ENCODE measurements at regions not wholly inside any gene's neighbourhood (a gene's known extent, or its start where the extent isn't known, plus 50 kb on each side); places are given as distances from the start of the nearest gene placed in this dataset.

DNA sequence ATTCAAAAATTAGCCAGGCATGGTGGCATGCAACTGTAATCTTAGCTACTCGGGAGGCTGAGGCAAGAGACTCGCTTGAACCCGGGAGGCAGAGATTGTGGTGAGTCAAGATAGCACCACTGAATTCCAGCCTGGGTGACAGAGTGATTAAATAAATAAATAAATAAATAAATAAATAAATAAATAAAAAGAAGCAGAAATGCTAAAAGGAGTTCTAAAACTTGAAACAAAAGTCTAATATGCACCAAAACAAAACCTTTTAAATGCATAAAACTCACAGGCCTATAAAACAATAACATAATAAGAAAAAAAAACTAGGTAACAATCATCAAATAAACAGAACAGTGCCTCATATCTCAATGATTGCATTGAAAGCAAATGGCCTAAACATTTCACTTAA, 1458.9 kb downstream of the AMY1C start:
- TF ChIP-seq, protein P1, sequence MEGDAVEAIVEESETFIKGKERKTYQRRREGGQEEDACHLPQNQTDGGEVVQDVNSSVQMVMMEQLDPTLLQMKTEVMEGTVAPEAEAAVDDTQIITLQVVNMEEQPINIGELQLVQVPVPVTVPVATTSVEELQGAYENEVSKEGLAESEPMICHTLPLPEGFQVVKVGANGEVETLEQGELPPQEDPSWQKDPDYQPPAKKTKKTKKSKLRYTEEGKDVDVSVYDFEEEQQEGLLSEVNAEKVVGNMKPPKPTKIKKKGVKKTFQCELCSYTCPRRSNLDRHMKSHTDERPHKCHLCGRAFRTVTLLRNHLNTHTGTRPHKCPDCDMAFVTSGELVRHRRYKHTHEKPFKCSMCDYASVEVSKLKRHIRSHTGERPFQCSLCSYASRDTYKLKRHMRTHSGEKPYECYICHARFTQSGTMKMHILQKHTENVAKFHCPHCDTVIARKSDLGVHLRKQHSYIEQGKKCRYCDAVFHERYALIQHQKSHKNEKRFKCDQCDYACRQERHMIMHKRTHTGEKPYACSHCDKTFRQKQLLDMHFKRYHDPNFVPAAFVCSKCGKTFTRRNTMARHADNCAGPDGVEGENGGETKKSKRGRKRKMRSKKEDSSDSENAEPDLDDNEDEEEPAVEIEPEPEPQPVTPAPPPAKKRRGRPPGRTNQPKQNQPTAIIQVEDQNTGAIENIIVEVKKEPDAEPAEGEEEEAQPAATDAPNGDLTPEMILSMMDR (IDR thresholded peaks at IDR 0.05; ENCODE audit: low read length) = no peak
- no peak for TF ChIP-seq EZH2 (optimal IDR thresholded peaks at IDR 0.05; ENCODE audit: low read depth, low read length)
- TF ChIP-seq EZH2phosphoT487 (IDR thresholded peaks at IDR 0.05; ENCODE audit: low read length) = no peak

Data from MM.1S (cell line).